GM18520 (cell line): ENCODE measurements at regions not wholly inside any gene's neighbourhood (a gene's known extent, or its start where the extent isn't known, plus 50 kb on each side); places are given as distances from the start of the nearest gene placed in this dataset.

Source experiments
- ATAC-seq: cut with Tn5 transposase; IDR thresholded peaks from one replicate; pipeline ENCODE4 v1.9.1; 2021; ENCODE audit not compliant: unreplicated experiment

- ATAC-seq, result no peak
Measured at GRCh38 chr4:160808174-160808573, 1355.6 kb downstream of the FSTL5 start.

GRCh38 chr4:160809576-160809975 lies 1354.2 kb downstream of the FSTL5 start:
- no peak for ATAC-seq

- no peak for ATAC-seq
Measured at GRCh38 chr4:160810424-160810823, 1353.4 kb downstream of the FSTL5 start.

- ATAC-seq, result no peak
Measured at GRCh38 chr4:160810941-160811340, 1352.9 kb downstream of the FSTL5 start.

- ATAC-seq, result no peak
Measured at GRCh38 chr4:160811956-160812355, 1351.8 kb downstream of the FSTL5 start.

- ATAC-seq, result no peak
Measured at GRCh38 chr4:160814726-160815125, 1349.1 kb downstream of the FSTL5 start.

GRCh38 chr4:160818571-160818970 lies 1345.2 kb downstream of the FSTL5 start:
- ATAC-seq, result no peak

- no peak for ATAC-seq
Measured at GRCh38 chr4:160819791-160820190, 1344.0 kb downstream of the FSTL5 start.

- no peak for ATAC-seq
Measured at GRCh38 chr4:160824481-160824880, 1339.3 kb downstream of the FSTL5 start.

- ATAC-seq, result no peak
Measured at GRCh38 chr4:160825644-160826338, 1338.0 kb downstream of the FSTL5 start.

- no peak for ATAC-seq
Measured at GRCh38 chr4:160826339-160826679, 1337.5 kb downstream of the FSTL5 start.

- ATAC-seq, result no peak
Measured at GRCh38 chr4:160831165-160831922, 1332.5 kb downstream of the FSTL5 start.

GRCh38 chr4:160835789-160836188 lies 1328.0 kb downstream of the FSTL5 start:
- ATAC-seq, result no peak

GRCh38 chr4:160836431-160836830 lies 1327.4 kb downstream of the FSTL5 start:
- ATAC-seq, result no peak

GRCh38 chr4:160846121-160846520 lies 1317.7 kb downstream of the FSTL5 start:
- no peak for ATAC-seq

- ATAC-seq, result no peak
Measured at GRCh38 chr4:160847228-160847627, 1316.6 kb downstream of the FSTL5 start.

- no peak for ATAC-seq
Measured at GRCh38 chr4:160848489-160848888, 1315.3 kb downstream of the FSTL5 start.

- ATAC-seq, result no peak
Measured at GRCh38 chr4:160848901-160849760, 1314.7 kb downstream of the FSTL5 start.

GRCh38 chr4:160864253-160864652 lies 1299.5 kb downstream of the FSTL5 start:
- no peak for ATAC-seq

- no peak for ATAC-seq
Measured at GRCh38 chr4:160869899-160870298, 1293.9 kb downstream of the FSTL5 start.

- no peak for ATAC-seq
Measured at GRCh38 chr4:160872491-160872890, 1291.3 kb downstream of the FSTL5 start.
